Fibroblast of skin of scalp (primary cell): ENCODE measurements at regions not wholly inside any gene's neighbourhood (a gene's known extent, or its start where the extent isn't known, plus 50 kb on each side); places are given as distances from the start of the nearest gene placed in this dataset.

Experiments
- DNase-seq: peaks from one replicate; pipeline ENCODE4 v3.0.0-alpha.2; 2013

GRCh38 chr6:147080225-147080624, 124.0 kb upstream of the STXBP5 start:
- no peak for DNase-seq

- DNase-seq: no peak
Observed at GRCh38 chr6:147081076-147081609, 123.1 kb upstream of the STXBP5 start.

GRCh38 chr6:147087641-147088040, 116.6 kb upstream of the STXBP5 start:
- no peak for DNase-seq

GRCh38 chr6:147088861-147089260, 115.4 kb upstream of the STXBP5 start:
- DNase-seq: no peak

- DNase-seq: no peak
Observed at GRCh38 chr6:147095316-147095715, 108.9 kb upstream of the STXBP5 start.

- peak; percentile 86 for DNase-seq
Observed at GRCh38 chr6:147099974-147100373, 104.2 kb upstream of the STXBP5 start.

GRCh38 chr6:147103007-147103406, 101.2 kb upstream of the STXBP5 start:
- no peak for DNase-seq

- DNase-seq: peak; percentile 28
Observed at GRCh38 chr6:147103694-147104093, 100.5 kb upstream of the STXBP5 start.

GRCh38 chr6:147105786-147106185, 98.4 kb upstream of the STXBP5 start:
- DNase-seq: no peak

GRCh38 chr6:147106759-147107401, 97.3 kb upstream of the STXBP5 start:
- DNase-seq: peak; percentile 36

GRCh38 chr6:147108259-147108910, 95.8 kb upstream of the STXBP5 start:
- no peak for DNase-seq

GRCh38 chr6:147109707-147110106, 94.5 kb upstream of the STXBP5 start:
- no peak for DNase-seq

- no peak for DNase-seq
Observed at GRCh38 chr6:147116056-147116455, 88.2 kb upstream of the STXBP5 start.

GRCh38 chr6:147117011-147117410, 87.2 kb upstream of the STXBP5 start:
- no peak for DNase-seq

GRCh38 chr6:147117580-147117979, 86.6 kb upstream of the STXBP5 start:
- peak; percentile 38 for DNase-seq

GRCh38 chr6:147119310-147119709, 84.9 kb upstream of the STXBP5 start:
- DNase-seq: no peak

GRCh38 chr6:147122823-147123222, 81.4 kb upstream of the STXBP5 start:
- DNase-seq: no peak

- peak; percentile 16 for DNase-seq
Observed at GRCh38 chr6:147126618-147127022, 77.6 kb upstream of the STXBP5 start.

GRCh38 chr6:147127587-147127986, 76.6 kb upstream of the STXBP5 start:
- DNase-seq: peak; percentile 24

- no peak for DNase-seq
Observed at GRCh38 chr6:147128056-147128455, 76.2 kb upstream of the STXBP5 start.

- DNase-seq: no peak
Observed at GRCh38 chr6:147131532-147132128, 72.6 kb upstream of the STXBP5 start.

GRCh38 chr6:147132889-147133288, 71.3 kb upstream of the STXBP5 start:
- DNase-seq: peak; percentile 19

- DNase-seq: no peak
Observed at GRCh38 chr6:147133669-147134068, 70.5 kb upstream of the STXBP5 start.

- peak; percentile 49 for DNase-seq
Observed at GRCh38 chr6:147135211-147135681, 69.0 kb upstream of the STXBP5 start.
